NCI-H2029 (cell line): ENCODE measurements at regions not wholly inside any gene's neighbourhood (a gene's known extent, or its start where the extent isn't known, plus 50 kb on each side); places are given as distances from the start of the nearest gene placed in this dataset.
"Not testable (repeated sequence)": the region's sequence is repeated elsewhere in the genome, so short reads cannot be mapped to it uniquely, and the experiment has no call there.

Experiments used
- DNase-seq: peaks from one replicate; lab custom pipeline; 2025; lab: John Stamatoyannopoulos, UW

DNA sequence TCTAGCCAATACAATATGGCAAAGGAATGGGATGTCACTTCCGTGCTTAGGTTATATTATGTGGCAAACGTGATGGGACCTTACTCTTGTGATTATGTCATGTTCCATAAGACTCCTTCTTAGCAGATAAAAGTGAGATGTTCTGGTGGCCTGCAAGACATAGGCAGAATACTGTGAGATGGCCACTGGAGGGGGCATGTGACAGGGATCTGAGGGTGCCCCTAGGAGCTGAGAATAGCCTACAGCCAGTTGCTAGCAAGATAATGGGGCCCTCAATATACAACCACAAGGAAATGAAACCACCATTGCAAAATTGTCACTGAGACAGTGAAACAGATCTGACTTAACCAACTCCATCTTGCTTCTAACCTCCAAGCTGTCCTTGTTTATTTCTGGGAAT, 151.4 kb upstream of the SSTR1 start:
- no peak for DNase-seq

GRCh38 chr14:38062223-38062622, 145.5 kb upstream of the SSTR1 start:
- DNase-seq, result not testable (repeated sequence)

DNA sequence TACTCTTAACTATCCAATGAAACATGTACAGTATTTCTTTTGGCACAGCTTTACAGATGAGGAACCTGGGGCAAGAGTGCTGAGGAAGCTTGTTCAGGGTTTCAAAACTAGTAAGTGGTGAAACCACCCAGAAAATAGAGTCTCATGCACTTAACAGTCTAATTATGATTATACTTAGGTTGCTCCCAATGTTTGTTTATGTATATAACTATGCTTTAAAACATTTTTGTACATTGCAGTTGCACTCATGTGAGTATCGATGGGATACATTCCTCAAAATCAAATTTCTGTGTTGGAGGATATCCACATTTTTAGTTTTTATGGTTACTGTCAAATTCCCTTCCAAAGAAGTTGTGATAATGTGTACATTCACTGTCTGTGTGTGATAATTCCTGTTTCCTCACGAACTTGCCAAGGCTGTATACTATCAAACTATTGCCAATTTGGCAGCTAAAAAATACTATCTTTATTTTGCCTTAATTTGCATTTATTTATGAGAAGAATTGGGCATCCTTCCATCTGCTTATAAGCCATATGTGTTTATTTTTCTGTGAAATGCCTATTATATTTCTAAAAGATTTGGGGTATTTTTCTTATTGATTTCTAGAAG, 143.9 kb upstream of the SSTR1 start:
- no peak for DNase-seq

GRCh38 chr14:38065106-38065762, 142.5 kb upstream of the SSTR1 start:
- DNase-seq, result no peak

DNA sequence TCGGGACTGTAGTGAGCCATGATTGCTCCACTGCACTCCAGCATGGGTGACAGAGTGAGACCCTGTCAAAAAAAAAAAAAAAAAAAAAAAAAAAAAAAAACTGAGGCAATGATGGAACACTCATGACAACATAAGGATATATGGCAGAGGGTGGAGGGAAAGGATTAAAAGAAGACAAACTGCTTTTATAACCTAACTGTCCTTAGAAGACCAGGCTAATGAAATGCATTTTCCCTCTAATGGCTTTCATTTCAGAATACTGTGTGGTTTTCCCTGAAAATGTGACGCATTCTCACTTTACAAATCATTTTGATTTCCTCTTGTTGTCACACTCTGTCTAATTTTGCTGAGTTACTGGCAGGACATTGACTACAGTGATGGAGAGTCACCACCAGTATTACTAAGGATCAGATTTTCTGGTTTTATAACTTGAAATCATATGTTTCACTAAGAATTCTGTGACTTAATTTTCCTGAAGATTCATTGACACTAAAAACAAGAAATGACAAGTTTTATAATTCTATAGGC, 137.6 kb upstream of the SSTR1 start:
- DNase-seq, result no peak

DNA sequence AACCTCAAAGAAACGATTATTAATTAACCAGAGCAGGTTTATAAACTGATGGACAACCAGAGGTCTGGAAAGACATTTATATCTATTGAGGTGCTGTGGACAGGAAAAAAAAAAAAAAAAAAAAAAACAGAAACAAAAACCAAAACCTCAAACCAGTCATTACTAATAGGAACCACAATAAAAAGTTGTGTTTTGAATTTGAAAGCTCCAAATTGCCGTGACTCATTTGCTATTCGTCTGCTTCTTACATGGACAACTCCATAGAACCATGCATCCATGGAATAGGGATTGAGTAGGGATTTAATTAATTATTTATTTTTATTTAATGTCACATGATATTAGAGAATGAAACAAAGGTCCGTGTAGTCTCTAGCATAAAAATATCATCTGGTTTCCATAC, 134.1 kb upstream of the SSTR1 start:
- DNase-seq, result no peak

DNA sequence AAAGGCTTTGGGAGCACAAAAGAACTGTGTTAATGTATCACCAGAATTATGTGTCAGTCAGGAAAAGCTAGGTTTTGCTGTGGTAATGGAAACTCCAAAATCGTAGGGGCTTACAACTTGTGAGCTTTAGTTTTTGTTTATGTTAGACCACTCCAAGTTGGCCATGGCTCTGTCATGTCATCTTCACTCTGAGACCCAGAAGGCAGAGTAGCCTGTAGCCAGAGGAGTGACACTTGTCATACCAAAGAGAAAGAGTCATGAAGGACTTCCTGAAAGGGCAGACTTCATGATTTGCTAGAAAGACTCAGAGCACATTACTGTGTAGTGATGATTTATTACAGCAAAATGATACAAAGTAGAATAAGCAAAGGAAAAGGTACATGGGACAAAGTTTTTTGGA, 133.6 kb upstream of the SSTR1 start:
- no peak for DNase-seq

DNA sequence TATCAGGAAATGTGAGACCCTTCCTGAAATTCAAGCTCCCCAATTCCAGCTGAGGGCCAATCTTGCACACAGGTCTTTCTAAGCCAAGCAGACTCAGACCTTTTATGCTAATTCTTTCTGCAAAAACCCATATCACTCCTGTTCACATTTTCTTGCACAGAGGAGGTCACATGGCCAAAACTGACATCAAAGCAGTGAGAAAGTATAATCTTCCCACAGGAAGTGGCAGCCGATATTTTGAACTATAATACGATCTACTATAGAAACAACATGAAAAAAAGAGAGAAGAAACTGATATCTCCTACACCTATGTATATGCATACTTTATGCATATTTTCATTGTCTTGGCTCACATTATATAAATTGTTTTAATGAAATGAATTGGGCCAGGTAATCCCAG, 132.9 kb upstream of the SSTR1 start:
- no peak for DNase-seq

- peak; percentile 87 for DNase-seq
Observed at GRCh38 chr14:38078393-38078792, 129.3 kb upstream of the SSTR1 start.

GRCh38 chr14:38079268-38079667, 128.4 kb upstream of the SSTR1 start:
- no peak for DNase-seq

DNA sequence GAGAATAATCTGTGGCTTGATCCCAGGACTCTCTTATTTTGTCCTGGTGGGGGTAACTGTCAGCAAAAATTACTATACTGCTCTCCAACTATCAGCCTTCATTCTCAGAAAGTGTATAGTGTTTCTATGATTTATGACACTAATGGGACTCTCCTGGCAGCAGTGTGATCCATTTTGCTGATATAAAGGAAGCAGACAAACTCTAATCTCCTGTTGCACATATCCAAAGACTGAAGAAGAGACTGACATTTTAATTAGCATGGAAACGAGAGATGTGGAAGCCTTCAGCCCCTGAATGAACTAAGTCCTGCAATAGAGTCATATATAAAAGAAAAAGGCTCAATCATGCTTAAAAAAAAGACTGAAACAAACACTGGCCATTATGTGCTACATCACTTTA, 127.8 kb upstream of the SSTR1 start:
- DNase-seq, result no peak

DNA sequence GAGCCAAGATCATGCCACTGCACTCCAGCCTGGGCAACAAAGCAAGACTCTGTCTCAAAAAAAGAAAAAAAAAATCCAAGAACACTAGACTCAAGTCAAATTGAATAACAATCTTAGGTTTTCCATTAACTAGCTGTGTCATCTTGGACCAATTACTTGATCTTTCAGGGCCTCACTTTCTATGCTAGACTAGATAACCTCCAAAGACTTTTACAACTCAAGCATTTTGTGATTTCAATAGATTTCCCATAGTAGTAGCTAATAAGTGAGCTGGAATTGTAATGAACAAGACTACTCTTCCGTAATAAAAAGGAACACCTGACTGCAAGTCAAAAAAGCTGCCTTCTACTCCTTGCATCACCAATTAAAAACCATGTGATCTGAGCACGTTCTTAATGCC, 127.0 kb upstream of the SSTR1 start:
- DNase-seq, result no peak

DNA sequence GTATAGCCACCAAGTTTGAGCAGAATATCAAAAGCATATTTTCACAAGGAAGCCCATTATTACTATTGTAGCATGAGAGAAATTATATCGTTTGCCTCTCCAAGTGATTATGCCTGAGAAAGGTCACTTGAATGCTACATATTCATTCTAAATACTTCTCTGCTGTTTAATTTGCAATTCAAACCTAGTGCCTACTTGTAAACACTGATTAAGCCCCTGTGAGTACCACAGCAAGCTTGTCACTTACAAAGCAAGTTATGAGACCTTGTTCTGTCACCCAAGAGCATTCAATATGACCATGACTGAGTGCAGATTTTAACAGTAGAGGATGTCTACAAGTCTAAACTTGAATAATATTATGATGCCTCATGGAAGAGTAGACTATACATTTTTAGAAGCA, 124.7 kb upstream of the SSTR1 start:
- DNase-seq, result no peak

DNA sequence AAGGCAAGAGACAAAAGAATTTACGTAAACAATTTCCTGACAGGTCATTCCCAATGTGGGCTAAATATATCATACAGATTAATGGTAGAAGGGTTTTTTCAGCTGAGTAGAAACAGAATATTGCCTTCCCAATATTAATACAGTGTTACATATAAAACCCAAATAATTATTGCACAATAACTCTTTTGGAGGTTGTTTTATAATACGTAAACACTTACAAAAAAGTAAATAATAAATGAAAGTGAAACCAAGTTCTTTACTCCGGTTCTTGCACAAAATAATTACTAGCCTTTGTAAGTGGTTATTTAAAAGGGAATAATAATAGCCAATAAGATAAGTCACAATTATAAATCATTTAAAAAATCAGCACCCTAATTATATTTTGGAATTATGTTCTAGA, 118.6 kb upstream of the SSTR1 start:
- peak; percentile 11 for DNase-seq

- no peak for DNase-seq
Observed at GRCh38 chr14:38090506-38090905, 117.2 kb upstream of the SSTR1 start.

GRCh38 chr14:38098074-38098836, 109.4 kb upstream of the SSTR1 start:
- no peak for DNase-seq

- no peak for DNase-seq
Observed at GRCh38 chr14:38101679-38102078, 106.0 kb upstream of the SSTR1 start.

DNA sequence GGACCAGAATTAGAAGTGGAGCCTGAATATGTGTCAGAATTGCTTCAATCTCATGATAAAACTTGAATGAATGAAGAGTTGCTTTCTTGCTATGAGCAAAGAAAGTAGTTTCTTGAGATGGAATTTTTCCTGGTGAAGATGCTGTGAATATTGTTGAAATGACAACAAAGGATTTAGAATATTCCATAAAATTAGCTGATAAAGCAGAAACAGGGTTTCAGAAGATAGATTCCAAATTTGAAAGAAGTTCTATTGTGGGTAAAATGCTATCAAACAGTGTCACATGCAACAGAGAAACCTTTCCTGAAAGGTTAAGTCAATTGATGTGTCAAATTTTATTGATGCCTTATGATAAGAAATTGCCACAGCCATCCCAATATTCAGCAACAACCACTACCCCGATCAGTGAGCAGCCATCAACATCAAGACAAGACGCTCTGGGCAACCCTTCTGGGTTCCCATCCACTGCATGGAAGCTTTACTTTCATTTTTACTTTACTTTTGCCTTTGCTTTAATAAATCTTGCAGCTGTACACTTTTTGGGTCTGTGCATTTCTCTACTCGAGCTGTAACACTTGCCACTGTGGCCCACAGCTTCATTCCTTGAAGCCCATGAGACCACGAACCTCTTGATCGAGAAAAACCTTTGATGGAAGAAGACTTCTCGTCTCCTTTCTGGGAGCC, 104.0 kb upstream of the SSTR1 start:
- DNase-seq, result no peak

DNA sequence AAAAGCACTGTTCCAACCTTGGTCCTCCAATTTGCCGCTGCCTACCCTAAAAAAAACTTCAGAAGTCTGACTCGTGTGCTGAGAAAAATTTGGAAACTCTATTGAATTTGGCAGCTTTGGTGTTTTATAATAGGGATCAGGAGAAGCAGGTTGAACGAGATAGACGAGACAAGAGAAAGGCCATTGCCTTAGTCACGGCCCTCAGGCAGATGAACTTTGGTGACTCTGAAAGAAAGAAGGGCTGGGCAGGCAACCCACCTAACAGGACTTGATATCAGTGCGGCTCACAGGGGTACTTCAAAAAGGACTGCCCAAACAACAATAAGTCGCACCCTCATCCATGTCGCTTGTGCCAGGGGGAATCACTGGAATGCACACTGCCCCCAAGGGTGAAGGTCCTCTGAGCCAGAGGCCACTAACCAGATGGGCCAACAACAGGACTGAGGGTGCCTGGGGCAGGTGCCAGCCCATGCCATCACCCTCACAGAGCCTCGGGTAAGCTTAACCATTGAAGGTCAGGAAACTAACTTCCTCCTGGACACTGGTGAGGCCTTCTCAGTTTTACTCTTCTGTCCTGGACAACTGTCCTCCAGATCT, 102.5 kb upstream of the SSTR1 start:
- no peak for DNase-seq

DNA sequence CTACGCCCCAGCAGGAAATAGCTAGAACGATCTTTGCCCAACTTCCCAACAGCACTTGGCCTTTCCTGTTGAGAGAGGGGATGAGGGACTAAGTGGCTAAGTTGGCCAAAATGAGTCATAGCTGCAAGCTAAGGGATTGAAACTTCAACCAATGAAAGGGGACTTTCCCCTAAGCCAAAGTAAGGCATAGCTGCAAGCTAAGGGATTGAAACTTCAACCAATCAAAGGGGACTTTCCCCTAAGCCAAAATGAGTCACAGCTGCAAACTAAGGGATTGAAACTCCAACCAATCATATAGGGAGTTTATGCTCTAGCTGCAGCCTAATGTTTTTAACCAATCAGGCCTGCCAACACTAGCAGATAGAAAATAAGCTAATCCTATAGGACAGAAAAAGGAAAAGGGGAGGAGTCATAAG, 100.5 kb upstream of the SSTR1 start:
- no peak for DNase-seq

DNA sequence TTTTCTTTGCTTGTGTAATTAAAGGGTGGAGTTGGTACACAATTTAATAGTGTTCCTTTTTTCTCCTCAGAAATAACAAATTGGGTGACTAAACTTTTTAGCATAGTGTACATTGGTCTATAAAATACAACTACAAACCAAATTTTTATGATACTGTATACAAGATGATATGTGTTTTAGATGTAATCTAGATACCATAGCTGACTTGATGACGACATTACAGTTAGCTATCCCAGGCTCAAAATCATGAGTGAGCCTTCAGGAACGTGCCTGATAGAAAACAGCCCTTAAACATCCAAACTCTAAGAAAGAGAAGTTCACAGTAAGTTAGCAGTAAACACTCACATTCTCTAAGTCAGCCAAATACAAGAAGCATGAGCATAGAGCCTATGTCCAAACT, 99.0 kb upstream of the SSTR1 start:
- DNase-seq, result no peak

DNA sequence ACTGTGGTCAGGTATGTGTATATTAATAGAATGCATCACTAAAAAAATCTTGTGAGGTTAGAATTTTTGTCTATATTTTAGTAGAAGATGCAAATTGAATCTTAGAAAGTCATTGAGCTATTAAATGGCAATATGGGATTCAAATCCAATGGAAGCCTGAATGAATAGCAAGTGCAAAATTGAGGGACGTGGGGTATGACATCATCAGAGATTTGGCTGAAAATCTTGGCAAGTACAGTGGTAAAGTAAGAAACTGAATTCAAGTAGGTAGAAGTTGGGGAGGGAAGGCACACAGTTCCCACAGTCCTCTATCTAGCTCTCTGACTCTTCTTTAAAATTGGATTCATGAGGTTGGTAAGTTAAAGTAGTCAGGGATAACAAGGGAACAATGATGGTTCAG, 97.4 kb upstream of the SSTR1 start:
- DNase-seq, result no peak
